H9 (cell line): ENCODE measurements at regions not wholly inside any gene's neighbourhood (a gene's known extent, or its start where the extent isn't known, plus 50 kb on each side); places are given as distances from the start of the nearest gene placed in this dataset.

ENCODE experiments used
- DNase-seq: peaks from one replicate; pipeline ENCODE4 v3.0.0-alpha.2; 2017
- H2AFZ ChIP-seq: one replicate; pipeline ENCODE4 v1.6.1; 2013; ENCODE audit warnings: mild to moderate bottlenecking, low read length, control low read depth, moderate library complexity
- H2AK5ac ChIP-seq: 2 replicates; pipeline ENCODE4 v1.6.1; 2013; ENCODE audit warnings: low read length, control low read depth, mixed read lengths; ENCODE audit not compliant: insufficient read length
- H2BK120ac ChIP-seq: one replicate; pipeline ENCODE4 v1.6.1; 2013; ENCODE audit warnings: low read depth, mild to moderate bottlenecking, low read length, control low read depth, inconsistent platforms; ENCODE audit not compliant: poor library complexity, severe bottlenecking
- H2BK12ac ChIP-seq: 2 replicates; pipeline ENCODE4 v1.6.1; 2013; ENCODE audit warnings: low read length, control low read depth, mixed read lengths, low read depth; ENCODE audit not compliant: insufficient read length
- H2BK15ac ChIP-seq: 2 replicates; pipeline ENCODE4 v1.6.1; 2013; ENCODE audit warnings: low read depth, low read length, control low read depth
- H2BK20ac ChIP-seq: one replicate; pipeline ENCODE4 v1.6.1; 2013; ENCODE audit warnings: low read depth, mild to moderate bottlenecking, low read length, control low read depth, inconsistent platforms; ENCODE audit not compliant: poor library complexity, severe bottlenecking
- H2BK5ac ChIP-seq: 2 replicates; pipeline ENCODE4 v1.6.1; 2013; ENCODE audit warnings: low read length, control low read depth, mixed read lengths; ENCODE audit not compliant: insufficient read length
- H3K14ac ChIP-seq: 2 replicates; pipeline ENCODE4 v1.6.1; 2013; ENCODE audit warnings: low read length, control low read depth; ENCODE audit not compliant: insufficient read depth
- H3K18ac ChIP-seq: 2 replicates; pipeline ENCODE4 v1.6.1; 2013; ENCODE audit warnings: low read depth, mild to moderate bottlenecking, mixed read lengths, low read length, control low read depth; ENCODE audit not compliant: insufficient read length
- H3K23ac ChIP-seq: 2 replicates; pipeline ENCODE4 v1.6.1; 2013; ENCODE audit warnings: low read length, control low read depth, mixed read lengths, low read depth; ENCODE audit not compliant: insufficient read length
- H3K23me2 ChIP-seq: 2 replicates; pipeline ENCODE4 v1.6.1; 2013; ENCODE audit warnings: low read depth, mild to moderate bottlenecking, mixed read lengths, low read length, control low read depth; ENCODE audit not compliant: insufficient read length, poor library complexity, severe bottlenecking
- H3K27ac ChIP-seq: 2 replicates; pipeline ENCODE4 v1.5.1; 2013; ENCODE audit warnings: low read length, control low read depth, mixed read lengths, low read depth; ENCODE audit not compliant: insufficient read length
- H3K27me3 ChIP-seq: 2 replicates; pipeline ENCODE4 v1.6.1; 2013; ENCODE audit warnings: low read length, control low read depth, inconsistent platforms; ENCODE audit not compliant: insufficient read depth
- H3K4ac ChIP-seq: 2 replicates; pipeline ENCODE4 v1.6.1; 2013; ENCODE audit warnings: low read depth, mild to moderate bottlenecking, control low read depth, inconsistent platforms, low read length, moderate library complexity
- H3K4me1 ChIP-seq: 2 replicates; pipeline ENCODE4 v1.6.1; 2013; ENCODE audit warnings: low read length, control low read depth, inconsistent platforms; ENCODE audit not compliant: insufficient read depth
- H3K4me2 ChIP-seq: 2 replicates; pipeline ENCODE4 v1.6.1; 2013; ENCODE audit warnings: low read length, control low read depth, mixed read lengths; ENCODE audit not compliant: insufficient read length, insufficient read depth
- H3K56ac ChIP-seq: 2 replicates; pipeline ENCODE4 v1.6.1; 2013; ENCODE audit warnings: low read depth, mild to moderate bottlenecking, mixed read lengths, low read length, control low read depth; ENCODE audit not compliant: insufficient read length
- H3K79me1 ChIP-seq: 2 replicates; pipeline ENCODE4 v1.6.1; 2013; ENCODE audit warnings: low read depth, mild to moderate bottlenecking, moderate library complexity, low read length, control low read depth, inconsistent platforms; ENCODE audit not compliant: insufficient read depth, poor library complexity, severe bottlenecking
- H3K79me2 ChIP-seq: 2 replicates; pipeline ENCODE4 v1.6.1; 2013; ENCODE audit warnings: low read length, control low read depth, inconsistent platforms; ENCODE audit not compliant: insufficient read depth
- H3K9ac ChIP-seq: 2 replicates; pipeline ENCODE4 v1.6.1; 2013; ENCODE audit warnings: low read length, control low read depth, mixed read lengths; ENCODE audit not compliant: insufficient read length; ENCODE audit errors: extremely low read depth
- H3K9me3 ChIP-seq: one replicate; pipeline ENCODE4 v1.6.1; 2013; ENCODE audit warnings: low read depth, low read length, inconsistent platforms; ENCODE audit not compliant: control insufficient read depth
- H3T11ph ChIP-seq: one replicate; pipeline ENCODE4 v1.6.1; 2013; ENCODE audit warnings: mild to moderate bottlenecking, low read length, control low read depth, inconsistent platforms
- H4K20me1 ChIP-seq: one replicate; pipeline ENCODE4 v1.6.1; 2013; ENCODE audit not compliant: control insufficient read depth, insufficient read length, insufficient read depth
- H4K5ac ChIP-seq: 2 replicates; pipeline ENCODE4 v1.6.1; 2013; ENCODE audit warnings: low read depth, mild to moderate bottlenecking, mixed read lengths, low read length, control low read depth; ENCODE audit not compliant: insufficient read length
- H4K8ac ChIP-seq: replicated peaks from 2 replicates; pipeline ENCODE4 v1.6.1; 2013; ENCODE audit warnings: low read length, control low read depth, mixed read lengths, low read depth; ENCODE audit not compliant: insufficient read length
- H4K91ac ChIP-seq: 2 replicates; pipeline ENCODE4 v1.6.1; 2013; ENCODE audit warnings: low read depth, mild to moderate bottlenecking, moderate library complexity, mixed read lengths, low read length, control low read depth; ENCODE audit not compliant: insufficient read length
- H3K27ac Mint-ChIP-seq, 3 experiments: 2 replicates in 2 of 3; 3 replicates in 1 of 3; pipeline ENCODE4 v1.8.0; 2020 to 2021; ENCODE audit warnings: mixed read lengths in 3 of 3, mild to moderate bottlenecking in 1 of 3, moderate library complexity in 1 of 3
- H3K27me3 Mint-ChIP-seq: 2 replicates; pipeline ENCODE4 v1.8.0; 2021; ENCODE audit warnings: low read depth, mild to moderate bottlenecking, moderate library complexity, mixed read lengths
- H3K36me3 Mint-ChIP-seq, 3 experiments: 2 replicates in 2 of 3; 3 replicates in 1 of 3; pipeline ENCODE4 v1.8.0; 2020 to 2021; ENCODE audit warnings: low read depth in 3 of 3, mixed read lengths in 3 of 3; ENCODE audit not compliant: insufficient read depth in 1 of 3
- H3K4me1 Mint-ChIP-seq, 2 experiments: 2 replicates each; pipeline ENCODE4 v1.8.0; 2020; ENCODE audit warnings: mixed read lengths in 2 of 2
- H3K4me3 Mint-ChIP-seq, 2 experiments: 2 replicates in 1 of 2; 3 replicates in 1 of 2; pipeline ENCODE4 v1.8.0; 2020 to 2021; ENCODE audit warnings: mild to moderate bottlenecking in 2 of 2, mixed read lengths in 2 of 2, moderate library complexity in 1 of 2
- H3K9me3 Mint-ChIP-seq, 2 experiments: 2 replicates in 1 of 2; 3 replicates in 1 of 2; pipeline ENCODE4 v1.8.0; 2020; ENCODE audit warnings: mild to moderate bottlenecking in 2 of 2, mixed read lengths in 2 of 2, moderate library complexity in 1 of 2
- CTCF ChIP-seq: fragments of 200-600 bp; sonication (generic); conservative IDR thresholded peaks from 3 replicates; pipeline ENCODE4 v1.8.0; 2021; ENCODE audit warnings: antibody characterized with exemption, mild to moderate bottlenecking
- WGBS: extraction: QIAGEN DNeasy Blood & Tissue Kit; methylation state at CpG from one replicate; pipeline ENCODE4 v1.1.7; 2013; ENCODE audit warnings: missing lambda C conversion rate, low lambda C conversion rate, mixed read lengths; ENCODE audit not compliant: insufficient read length; ENCODE audit errors: extremely low coverage; 5-methylcytosine and 5-hydroxymethylcytosine counted together

- Histone ChIP-seq H2BK120ac (no peak overlapping the region), H2AK5ac (no peak overlapping the region), H3K4me2 (no peak overlapping the region), H3K23ac (no peak overlapping the region), H2BK15ac (no peak overlapping the region), H3K27me3 (no peaks in the 10 kb centered on the region), H3K18ac (no peak overlapping the region), H4K20me1 (no peaks in the 10 kb centered on the region), H4K8ac (no peak overlapping the region), H3K9me3 (peaks cover 8% of the 10 kb centered on the region), H2BK20ac (no peak overlapping the region), H3T11ph (no peak overlapping the region), H3K9ac (no peak overlapping the region), H3K4me1 (no peaks in the 10 kb centered on the region), H3K14ac (no peak overlapping the region), H3K79me2 (no peaks in the 10 kb centered on the region), H3K4ac (no peak overlapping the region), H4K91ac (no peak overlapping the region), H3K27ac (no peak overlapping the region), H2BK12ac (no peak overlapping the region), H2AFZ (no peak overlapping the region), H2BK5ac (no peak overlapping the region), H3K56ac (no peak overlapping the region), H3K23me2 (no peaks in the 10 kb centered on the region), H4K5ac (no peak overlapping the region), H3K79me1 (no peaks in the 10 kb centered on the region)
- H3K36me3 Mint-ChIP-seq, result peaks cover 11 to 15% (median 13%) of the 10 kb centered on the region in 3 experiments; a peak in 6 of 7 replicates
- peaks cover 4% of the 10 kb centered on the region for H3K27me3 Mint-ChIP-seq
- no peak overlapping the region; a peak in 1 of 7 replicates for H3K27ac Mint-ChIP-seq
- H3K9me3 Mint-ChIP-seq, result peaks cover 16 to 19% of the 10 kb centered on the region in 2 experiments
- peaks cover 8 to 12% of the 10 kb centered on the region in 2 experiments; a peak in 3 of 4 replicates for H3K4me1 Mint-ChIP-seq
- no peak for TF ChIP-seq CTCF
- WGBS, result no CpG with 5 or more reads among the region's 6 CpGs
- no peak for DNase-seq
- H3K4me3 Mint-ChIP-seq, result no peak overlapping the region
Measured at GRCh38 chr20:23272176-23273029, 78.2 kb upstream of the NXT1 start.
